MV-4-11 (cell line): ENCODE measurements at regions not wholly inside any gene's neighbourhood (a gene's known extent, or its start where the extent isn't known, plus 50 kb on each side); places are given as distances from the start of the nearest gene placed in this dataset.
A peak's percentile ranks its signal among the peaks of the same experiment; 100 is the strongest.
"Not testable (repeated sequence)": the region's sequence is repeated elsewhere in the genome, so short reads cannot be mapped to it uniquely, and the experiment has no call there.

Experiments used
- DNase-seq: peaks from one replicate; lab custom pipeline; 2025; lab: John Stamatoyannopoulos, UW

DNA sequence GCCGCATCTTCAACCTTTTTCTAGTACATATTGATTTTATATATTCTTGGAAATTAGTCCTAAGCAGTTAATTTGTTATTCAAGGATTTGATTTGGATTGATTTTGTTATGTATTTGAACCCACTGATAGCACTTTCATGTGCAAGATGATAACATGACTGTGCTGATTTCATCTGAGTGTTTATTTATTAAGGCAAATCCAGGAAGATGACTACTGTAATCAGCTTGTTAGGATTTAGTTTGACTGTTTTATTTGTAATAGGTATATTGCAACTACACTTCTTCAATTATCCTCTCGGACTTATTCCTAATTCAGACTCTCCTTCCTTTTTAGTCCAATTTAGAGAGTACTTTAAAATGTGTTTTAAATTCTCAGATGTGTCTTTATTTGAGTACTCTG is 75.1 kb upstream of the PRKG1 start:
- no peak for DNase-seq

DNA sequence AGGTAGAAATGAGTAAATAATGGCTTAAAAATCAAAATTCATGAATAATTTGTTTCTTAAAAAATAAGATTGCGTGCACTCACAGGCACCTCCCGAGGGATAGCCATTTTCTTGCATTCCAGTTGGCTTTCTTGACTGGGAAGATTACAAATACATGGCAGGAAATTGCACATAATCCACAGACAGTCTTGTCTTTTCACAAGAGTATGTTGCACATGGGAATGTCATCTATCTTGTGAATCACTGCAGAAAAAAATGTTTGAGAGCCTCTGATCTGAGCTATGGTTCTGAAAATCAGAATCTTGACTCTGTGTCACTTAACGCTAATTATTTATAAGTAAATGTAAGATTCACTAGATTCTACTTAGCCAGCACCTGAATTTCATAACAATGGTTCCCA is 74.1 kb upstream of the PRKG1 start:
- no peak for DNase-seq

DNA sequence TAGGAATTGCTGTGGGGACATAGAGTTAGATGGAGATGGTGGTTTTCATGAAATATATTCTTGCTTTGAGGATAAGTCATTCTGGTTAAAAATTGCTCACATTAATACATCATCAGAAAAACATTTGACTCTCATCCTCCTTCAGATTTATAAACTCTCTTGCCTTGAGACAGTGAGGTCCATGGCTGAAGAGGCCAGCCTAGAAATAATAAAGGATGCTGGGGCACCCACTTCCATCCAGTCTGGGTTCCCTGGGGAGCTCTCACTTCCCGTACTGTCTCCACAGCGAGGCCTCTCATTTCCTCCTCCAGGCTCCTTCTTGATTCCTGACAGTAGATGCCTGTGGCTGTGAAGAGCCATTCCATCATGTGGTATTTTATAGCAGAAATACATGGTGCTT is 73.3 kb upstream of the PRKG1 start:
- DNase-seq: no peak

DNA sequence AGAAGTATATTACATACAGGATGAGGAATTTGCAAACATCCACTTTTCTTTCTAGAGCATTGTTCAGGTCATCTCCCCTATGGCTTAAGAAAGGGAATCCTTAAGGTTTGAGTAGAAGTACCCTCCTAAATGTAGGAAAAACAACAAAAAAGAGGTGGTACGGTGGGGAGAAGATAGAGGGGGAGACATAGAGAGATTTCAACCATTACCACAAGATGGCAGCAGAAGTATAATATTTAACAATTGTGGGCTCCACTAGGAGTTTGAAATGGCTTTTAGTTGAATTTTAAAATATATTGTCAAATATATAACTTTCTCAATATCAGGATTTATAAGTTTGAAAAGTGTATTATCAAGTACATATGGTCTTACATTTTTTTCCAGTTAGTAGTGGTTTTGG is 72.7 kb upstream of the PRKG1 start:
- no peak for DNase-seq

DNA sequence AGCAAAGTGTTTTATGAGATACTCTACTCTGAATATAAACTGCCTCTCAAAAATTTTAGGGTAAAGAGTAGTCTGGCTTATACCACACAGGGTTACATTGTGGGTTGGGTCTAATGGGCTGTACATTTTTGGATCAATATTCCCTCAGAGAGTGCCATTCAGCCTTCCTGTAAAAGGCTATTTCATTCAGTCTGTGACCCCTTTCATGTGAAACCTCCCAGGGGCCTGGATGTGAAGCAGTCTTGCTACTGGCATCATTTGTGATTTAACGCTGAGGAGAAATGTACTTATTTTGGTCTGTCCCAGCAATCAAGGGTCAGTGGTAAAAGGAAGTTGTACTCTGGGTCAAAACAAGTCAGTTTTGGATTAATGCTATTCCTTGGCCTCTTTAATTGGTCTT is 71.8 kb upstream of the PRKG1 start:
- DNase-seq: no peak

DNA sequence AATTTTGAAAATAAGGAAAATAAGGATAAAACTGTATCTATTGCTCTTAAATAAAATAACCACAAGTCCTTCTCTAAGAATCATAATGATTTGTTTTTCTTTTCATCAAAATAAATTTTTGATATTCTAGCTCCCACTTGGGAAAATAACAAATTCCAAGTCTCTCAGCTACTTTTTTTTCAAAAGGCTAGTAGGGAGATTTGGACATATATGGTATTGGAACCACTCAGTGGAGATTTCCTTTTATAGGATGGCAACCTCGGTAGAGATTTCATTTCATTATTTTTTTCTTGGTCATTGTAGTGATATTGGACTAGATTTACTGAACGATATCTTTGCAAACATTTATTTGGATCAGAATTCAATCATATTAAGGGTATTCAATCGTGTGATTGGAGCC is 69.5 kb upstream of the PRKG1 start:
- DNase-seq: no peak

DNA sequence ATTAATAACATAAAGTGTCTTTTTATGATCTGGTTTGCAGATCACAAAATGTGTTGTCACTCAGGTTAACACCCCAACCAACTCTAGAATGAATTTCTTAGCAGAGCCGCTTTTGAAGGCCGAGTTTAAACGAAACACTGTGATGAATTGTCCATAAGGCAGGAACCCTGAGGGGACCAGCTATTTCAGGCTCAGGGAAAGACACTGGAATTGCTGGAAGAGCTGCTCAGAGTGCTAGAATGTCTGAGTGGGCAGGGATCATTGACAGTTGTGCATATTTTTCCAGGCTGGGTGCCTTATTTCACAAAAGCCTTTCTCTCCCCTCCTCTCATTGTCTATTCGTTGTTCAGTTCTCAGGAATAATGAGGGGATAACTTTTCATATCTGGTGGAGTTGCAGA is 68.7 kb upstream of the PRKG1 start:
- DNase-seq: no peak

DNA sequence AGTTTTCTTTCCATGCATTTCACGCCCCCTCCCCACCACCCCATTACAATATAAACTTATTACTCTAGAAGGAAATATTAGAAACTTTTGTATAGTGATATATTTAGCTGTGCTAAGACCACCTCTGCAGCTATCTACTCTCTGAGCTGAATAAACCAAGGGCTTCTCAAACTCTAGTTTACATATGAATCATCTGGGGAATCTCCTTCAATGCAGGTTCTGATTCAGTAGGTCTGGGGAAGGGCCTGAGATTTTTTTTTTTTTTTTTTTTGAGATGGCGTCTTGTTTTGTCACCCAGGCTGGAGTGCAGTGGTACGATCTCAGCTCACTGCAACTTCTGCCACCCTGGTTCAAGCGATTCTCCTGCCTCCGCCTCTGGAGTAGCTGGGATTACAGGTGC is 67.6 kb upstream of the PRKG1 start:
- no peak for DNase-seq

DNA sequence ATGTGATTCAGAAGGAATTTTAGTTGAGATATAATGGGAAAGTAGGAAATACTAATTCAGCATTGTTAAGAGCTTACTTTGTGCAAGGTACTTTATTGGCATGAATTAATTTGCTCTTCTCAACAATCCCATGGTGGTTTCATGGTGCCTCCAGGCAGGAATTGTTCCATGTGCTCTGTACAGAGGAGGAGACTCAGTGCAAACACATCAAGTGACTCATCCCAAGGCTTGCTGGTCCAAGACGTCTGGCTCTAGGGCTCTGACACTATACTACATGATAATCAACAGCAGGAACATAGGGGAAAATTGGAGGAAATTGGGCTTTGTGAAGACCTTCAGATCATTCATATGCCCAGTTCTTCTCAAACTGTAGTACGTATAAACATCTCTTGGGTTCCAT is 66.5 kb upstream of the PRKG1 start:
- DNase-seq: no peak

DNA sequence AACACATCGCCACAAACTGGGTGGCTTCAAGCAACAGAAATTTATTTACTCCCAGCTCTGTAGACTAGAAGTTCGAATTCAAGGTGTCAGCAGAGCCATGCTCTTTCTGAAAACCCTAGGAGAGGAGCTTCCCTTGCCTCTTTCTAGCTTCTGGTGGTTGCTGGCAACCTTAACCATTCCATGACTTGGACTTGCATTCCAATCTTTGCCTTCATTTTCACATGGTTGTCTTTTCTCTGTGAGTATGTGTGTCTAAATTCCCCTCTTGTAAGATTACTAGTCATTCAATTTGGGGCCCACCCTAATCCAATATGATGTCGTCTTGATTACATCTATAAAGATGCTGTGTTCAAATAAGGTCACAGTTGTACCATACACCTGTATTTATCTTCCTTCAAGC is 65.9 kb upstream of the PRKG1 start:
- DNase-seq: no peak

DNA sequence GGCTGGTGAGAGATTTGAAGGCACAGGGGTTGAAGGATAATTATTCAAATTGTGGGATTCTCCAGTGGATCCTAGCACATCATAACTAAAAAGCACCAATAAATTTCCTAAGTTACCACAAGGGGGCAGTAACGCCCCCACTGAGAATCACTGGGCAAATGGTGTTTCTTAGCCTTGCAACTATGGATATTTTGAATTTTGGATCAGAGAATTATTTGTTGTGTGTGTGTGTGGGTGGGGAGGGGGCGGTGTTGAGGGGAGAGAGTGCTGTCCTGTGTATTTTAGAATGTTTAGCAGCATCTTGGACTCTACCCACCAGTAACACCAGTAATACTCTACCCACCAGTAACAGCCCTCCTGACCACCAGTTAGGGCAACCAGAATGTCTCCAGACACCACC is 63.3 kb upstream of the PRKG1 start:
- peak; percentile 6 for DNase-seq

DNA sequence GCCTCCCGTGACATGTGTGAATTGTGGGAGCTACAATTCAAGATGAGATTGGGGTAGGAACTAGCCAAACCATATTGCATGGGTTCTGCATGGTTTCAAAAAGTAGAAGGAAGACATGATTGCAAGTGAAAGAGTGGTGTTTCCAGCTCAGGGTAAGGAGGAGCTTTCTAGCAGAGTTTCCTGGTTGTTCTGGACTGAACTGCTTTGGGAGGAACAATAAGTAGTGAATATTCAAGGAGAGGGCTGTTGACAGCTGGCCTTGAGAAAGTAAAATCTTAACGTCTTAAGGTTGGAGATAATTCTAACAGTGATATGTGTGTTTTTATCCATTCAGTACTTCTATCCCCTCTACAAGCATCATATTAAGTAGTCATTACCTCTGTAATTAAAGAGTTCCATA is 62.2 kb upstream of the PRKG1 start:
- DNase-seq: no peak

DNA sequence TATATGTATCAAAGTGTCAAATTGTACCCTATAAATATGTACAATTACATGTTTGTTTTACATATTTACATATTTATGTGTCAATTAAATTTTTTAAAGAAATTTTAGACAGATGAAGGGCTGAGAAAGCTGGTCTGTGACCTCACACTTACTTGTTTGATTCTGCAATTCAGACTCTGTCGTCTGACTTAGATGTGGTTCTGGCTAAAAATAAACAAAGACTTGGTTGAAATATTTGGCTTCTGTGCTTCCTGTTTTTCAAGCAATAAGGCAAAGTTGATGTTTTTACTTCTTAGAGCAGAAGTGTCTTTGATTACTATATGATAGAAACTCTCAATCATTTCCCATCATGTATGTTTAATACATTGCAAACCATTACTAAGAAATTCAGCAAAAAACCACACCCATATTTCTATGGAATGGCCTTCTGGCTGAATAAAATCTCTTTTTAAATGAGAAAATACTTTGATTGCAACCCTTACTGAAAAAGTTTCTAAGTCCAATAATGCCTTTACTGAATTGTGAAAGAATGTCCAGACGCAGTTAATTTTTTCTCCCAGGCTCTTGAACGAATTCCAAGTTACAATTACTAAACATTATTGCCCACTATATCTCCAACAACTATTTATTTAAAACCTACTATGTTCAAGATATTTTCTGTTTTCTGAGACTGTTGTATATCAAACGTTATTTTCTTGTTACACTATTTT is 59.5 kb upstream of the PRKG1 start:
- peak; percentile 62 for DNase-seq

DNA sequence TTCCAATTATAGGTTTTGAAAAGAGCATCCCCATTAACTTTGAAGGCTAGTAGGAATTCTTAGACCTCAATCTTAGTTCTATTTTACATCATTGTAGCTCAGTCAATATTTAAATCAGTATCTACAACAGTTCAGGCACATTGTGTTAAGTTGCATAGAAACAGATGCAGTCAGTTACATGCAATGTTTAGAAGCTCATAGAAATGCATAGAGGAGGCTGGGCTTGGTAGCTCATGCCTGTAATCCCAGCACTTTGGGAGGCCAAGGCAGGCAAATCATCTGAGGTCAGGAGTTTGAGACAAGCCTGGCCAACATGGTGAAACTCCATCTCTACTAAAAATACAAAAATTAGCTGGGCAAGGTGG is 58.9 kb upstream of the PRKG1 start:
- not testable (repeated sequence) for DNase-seq

DNA sequence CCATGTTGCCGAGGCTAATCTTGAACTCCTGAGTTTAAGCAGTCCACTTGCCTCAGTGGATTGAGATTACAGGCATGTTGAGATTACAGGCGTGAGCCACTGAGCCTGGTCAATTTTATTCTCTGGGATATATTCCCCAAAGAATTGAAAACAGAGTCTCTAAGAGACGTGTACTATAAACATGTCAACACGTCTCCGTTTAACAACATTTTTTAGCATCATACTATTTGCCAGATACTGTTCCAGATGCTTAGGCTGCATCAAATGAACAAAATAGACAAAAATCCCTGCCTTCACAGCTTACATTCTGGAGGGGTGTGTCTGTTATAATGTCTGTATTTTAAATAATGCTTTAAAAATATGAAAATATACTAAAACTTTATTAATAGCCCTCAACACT is 54.1 kb upstream of the PRKG1 start:
- DNase-seq: no peak

DNA sequence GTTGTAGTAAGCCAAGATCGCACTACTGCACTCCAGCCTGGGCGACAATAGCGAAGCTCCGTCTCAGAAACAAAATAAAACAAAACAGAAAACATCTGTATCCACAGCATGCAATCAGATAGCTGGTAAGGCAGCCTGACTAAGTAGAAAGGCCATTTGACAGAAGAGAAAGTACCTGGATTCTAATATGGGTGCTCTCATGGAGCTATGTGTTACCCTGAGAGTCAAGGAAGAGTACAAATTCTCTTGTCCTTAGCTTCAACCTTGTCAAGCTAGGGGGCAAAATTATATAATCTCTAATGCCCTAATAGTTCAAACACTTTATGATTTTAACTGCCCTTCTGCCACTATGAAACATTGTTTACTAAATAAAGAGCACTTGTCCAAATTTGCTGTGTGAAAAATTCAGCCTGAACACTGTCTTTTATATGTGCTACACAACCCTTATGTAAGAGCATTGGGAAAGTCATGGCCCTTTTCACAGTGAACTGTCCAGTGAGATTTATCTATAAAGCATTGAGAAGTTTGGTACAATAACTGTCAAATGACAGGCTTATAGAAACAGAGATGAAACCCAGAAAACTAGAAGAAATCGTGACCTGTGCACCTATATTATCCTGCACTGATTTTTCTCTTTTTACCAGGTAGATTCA is 51.2 kb upstream of the PRKG1 start:
- no peak for DNase-seq

DNA sequence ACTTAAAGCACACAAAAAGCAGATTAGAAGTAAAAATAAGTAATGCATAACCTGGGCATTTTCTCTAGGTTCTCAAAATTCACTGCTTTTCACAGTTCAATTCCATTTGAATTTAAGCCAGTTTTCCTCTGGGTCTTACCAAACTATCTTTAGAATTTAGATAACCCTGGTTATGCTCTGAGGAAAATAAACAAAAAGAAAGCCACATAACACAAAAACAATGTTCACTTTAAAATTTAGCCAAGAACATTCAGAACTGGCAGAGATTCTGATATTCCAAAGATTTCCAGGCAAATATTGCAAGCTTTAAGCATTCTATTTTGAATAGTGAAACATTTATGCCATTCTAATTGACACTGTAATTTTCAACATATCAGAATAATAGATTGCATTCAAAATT is 50.7 kb upstream of the PRKG1 start:
- DNase-seq: no peak
